Heart left ventricle (tissue), 16 donors: ENCODE measurements at regions not wholly inside any gene's neighbourhood (a gene's known extent, or its start where the extent isn't known, plus 50 kb on each side); places are given as distances from the start of the nearest gene placed in this dataset.
A peak's percentile ranks its signal among the peaks of the same experiment; 100 is the strongest.

ENCODE experiments used
- ATAC-seq, 4 donors: fragments of 200-7000 bp; cut with Tn5 transposase; one replicate each; pipeline ENCODE4 v1.9.1; 2020 to 2022; ENCODE audit warnings: moderate library complexity in 4 of 4, mild to moderate bottlenecking in 3 of 4, moderate number of reproducible peaks in 1 of 4
- DNase-seq, 5 donors: peaks; one replicate each; pipeline ENCODE4 v3.0.0-alpha.2; 2020
- H3K27ac ChIP-seq, 12 donors: fragments of 200-600 bp; sonication (generic) in 4 of 12; one replicate each; pipeline versions ENCODE4 v1.5.0 to v1.8.0; 2016 to 2022; ENCODE audit warnings: mild to moderate bottlenecking in 2 of 12
- H3K27me3 ChIP-seq, 9 donors: fragments of 200-600 bp; sonication (generic) in 2 of 9; one replicate each; pipeline versions ENCODE4 v1.5.1 to v1.8.0; 2016 to 2022; ENCODE audit warnings: mild to moderate bottlenecking in 3 of 9
- H3K36me3 ChIP-seq, 9 donors: fragments of 200-600 bp; sonication (generic) in 2 of 9; one replicate each; pipeline versions ENCODE4 v1.5.0 to v1.8.0; 2018 to 2022; ENCODE audit warnings: mild to moderate bottlenecking in 2 of 9
- H3K4me1 ChIP-seq, 12 donors: fragments of 200-600 bp; sonication (generic) in 4 of 12; one replicate each; pipeline versions ENCODE4 v1.5.0 to v1.8.0; 2016 to 2022; ENCODE audit warnings: mild to moderate bottlenecking in 3 of 12
- H3K4me3 ChIP-seq, 12 donors: fragments of 200-600 bp; sonication (generic) in 4 of 12; one replicate each; pipeline versions ENCODE4 v1.5.0 to v1.8.0; 2017 to 2022; ENCODE audit warnings: mild to moderate bottlenecking in 9 of 12, moderate library complexity in 4 of 12
- H3K9me3 ChIP-seq, 12 donors: fragments of 200-600 bp; sonication (generic) in 4 of 12; one replicate each; pipeline versions ENCODE4 v1.5.0 to v1.8.0; 2016 to 2022; ENCODE audit warnings: mild to moderate bottlenecking in 1 of 12
- CTCF ChIP-seq, 12 donors: fragments of 200-600 bp; sonication (generic) in 4 of 12; IDR thresholded peaks; one replicate each; pipeline versions ENCODE4 v1.5.0 to v1.8.0; 2018 to 2022; ENCODE audit warnings: antibody characterized with exemption in 12 of 12, mild to moderate bottlenecking in 5 of 12
- POLR2A ChIP-seq, 2 donors: fragments of 450-650 bp; IDR thresholded peaks; one replicate each; pipeline ENCODE4 v1.6.1; 2017; ENCODE audit warnings: antibody characterized with exemption in 2 of 2, mild to moderate bottlenecking in 2 of 2, moderate library complexity in 2 of 2
- WGBS, 4 donors: extraction: QIAGEN DNeasy Blood & Tissue Kit in 2 of 4; methylation state at CpG; one replicate each; pipeline versions ENCODE4 v1.1.5 to v1.1.7; 2013 to 2018; 5-methylcytosine and 5-hydroxymethylcytosine counted together
- intact Hi-C, 10 donors: fragments of 100-400 bp; cut with DNase I; formaldehyde crosslinking; loops; one replicate each; pipeline versions ENCODE4 v1.11.1 to v1.14.2; 2022
- donor health status: ischemic (EF 13 %, LVEDD 7.1; RV severe dilation, severe dysfunction).
- donor health status: healthy with polysubstance abuse.
- donor health status: DM: no; HTN: yes; CAD: no.
- donor health status: DM: no; HTN: no; CAD: no.
- donor health status: ischemic (EF 25% LVEDD 6.9; RV normal size, moderate dysfunction).
- donor health status: ischemic (EF 25% LVEDD 5.7; RV mildly dilated, moderate dysfunction).
- donor health status: healthy.
- donor health status: DM: yes; HTN: yes; CAD: no.
- donor health status: ischemic (EF 35%, LVEDD 5.7; RV mildly dilated, moderate dysfunction).
- donor health status: nonischemic (EF 11% LVEDD 7.7; RV severe dilation, severe dysfunction).
- donor health status: DM: yes; HTN: yes; CAD: no.
- donor health status: PGD.
- donor health status: ischemic (EF 29% LVEDD 5.4; RV normal size, mild dysfunction).
- donor health status: nonischemic (EF 23%, LVEDD 6.1; RV moderate dilation, normal function).

- ATAC-seq (no peak), DNase-seq (no peak)
- Histone ChIP-seq H3K36me3 (no peaks in the 10 kb centered on the region), H3K4me1 (no peaks in the 10 kb centered on the region), H3K27ac (no peak overlapping the region), H3K4me3 (no peak overlapping the region), H3K9me3 (peaks cover 0 to 13% (median 0%) of the 10 kb centered on the region in 12 donors), H3K27me3 (no peaks in the 10 kb centered on the region)
- TF ChIP-seq CTCF (IDR thresholded peaks at IDR 0.05) (peak in 1 of 12 donors; percentile 6), POLR2A (IDR thresholded peaks at IDR 0.05) (no peak)
- intact Hi-C loops: loop anchor here (1.0 to 10.0 kb wide), 11 partner anchors 157 to 487 kb away; partner anchors contain the start of gene KCNK1 (in 1 of the 10)
- WGBS, 4 donors: 0 to 8% (median 4%) methylated on average over 1 of the region's 1 CpG
Measured at GRCh38 chr1:233791372-233791703, 113.1 kb upstream of the SLC35F3 start.

- Histone ChIP-seq H3K4me3 (no peak overlapping the region), H3K9me3 (peaks cover 0 to 13% (median 0%) of the 10 kb centered on the region in 12 donors), H3K27ac (no peak overlapping the region), H3K4me1 (no peaks in the 10 kb centered on the region), H3K27me3 (no peaks in the 10 kb centered on the region), H3K36me3 (no peaks in the 10 kb centered on the region)
- intact Hi-C loops: loop anchor here (1.0 to 10.0 kb wide), 11 partner anchors 157 to 487 kb away; partner anchors contain the start of gene KCNK1 (in 1 of the 10)
- whole genome bisulfite sequencing, 4 donors: 86 to 92% (median 88%) methylated on average over 6 of the region's 6 CpGs
- TF ChIP-seq POLR2A (IDR thresholded peaks at IDR 0.05): no peak
- TF ChIP-seq CTCF (IDR thresholded peaks at IDR 0.05): no peak
- ATAC-seq: no peak
- no peak for DNase-seq
Measured at GRCh38 chr1:233791721-233792120, 112.8 kb upstream of the SLC35F3 start.

GRCh38 chr1:233794863-233795262 is 109.6 kb upstream of the SLC35F3 start:
- 94 to 99% (median 95%) methylated on average over 2 of the region's 2 CpGs for WGBS, 4 donors

More at GRCh38 chr1:233794863-233795262, 109.6 kb upstream of the SLC35F3 start:
- no peak overlapping the region for H3K27ac ChIP-seq
- no peaks in the 10 kb centered on the region for H3K4me1 ChIP-seq
- H3K4me3 ChIP-seq: no peak overlapping the region
- no peak for TF ChIP-seq CTCF (IDR thresholded peaks at IDR 0.05)
- TF ChIP-seq POLR2A (IDR thresholded peaks at IDR 0.05): no peak
- no peaks in the 10 kb centered on the region for H3K27me3 ChIP-seq
- H3K9me3 ChIP-seq: peaks cover 0 to 18% (median 0%) of the 10 kb centered on the region in 12 donors
- intact Hi-C loops: loop anchor here in 9 of 10 donors (5.0 to 10.0 kb wide), 7 partner anchors 160 to 490 kb away; partner anchors contain the start of gene KCNK1 (in 1 of the 9)
- no peaks in the 10 kb centered on the region for H3K36me3 ChIP-seq
- no peak for ATAC-seq
- no peak for DNase-seq
